GM21381 (cell line): ENCODE measurements at regions not wholly inside any gene's neighbourhood (a gene's known extent, or its start where the extent isn't known, plus 50 kb on each side); places are given as distances from the start of the nearest gene placed in this dataset.

Source experiments
- ATAC-seq: cut with Tn5 transposase; IDR thresholded peaks from one replicate; pipeline ENCODE4 v1.9.1; 2021; ENCODE audit warnings: mild to moderate bottlenecking, moderate library complexity; ENCODE audit not compliant: unreplicated experiment

GRCh38 chr11:32003335-32003734 is 87.5 kb upstream of the RCN1 start:
- ATAC-seq, result no peak

GRCh38 chr11:32002311-32002710 is 88.6 kb upstream of the RCN1 start:
- no peak for ATAC-seq

- no peak for ATAC-seq
These were observed 92.9 kb upstream of the RCN1 start for GRCh38 chr11:31997955-31998354.

GRCh38 chr11:31996159-31996881 is 94.6 kb upstream of the RCN1 start:
- ATAC-seq, result no peak

GRCh38 chr11:31995525-31996094 is 95.3 kb upstream of the RCN1 start:
- peak; percentile 89 for ATAC-seq

GRCh38 chr11:31995032-31995431 is 95.8 kb upstream of the RCN1 start:
- peak; percentile 17 for ATAC-seq

GRCh38 chr11:31987118-31988005 is 103.5 kb upstream of the RCN1 start:
- no peak for ATAC-seq

GRCh38 chr11:31986201-31986889 is 104.5 kb upstream of the RCN1 start:
- ATAC-seq, result no peak

- ATAC-seq, result no peak
These were observed 109.4 kb upstream of the RCN1 start for GRCh38 chr11:31981457-31981856.

GRCh38 chr11:31977343-31977742 is 113.5 kb upstream of the RCN1 start:
- no peak for ATAC-seq

GRCh38 chr11:31974366-31975136 is 116.3 kb upstream of the RCN1 start:
- no peak for ATAC-seq

GRCh38 chr11:31973172-31973571 is 117.7 kb upstream of the RCN1 start:
- no peak for ATAC-seq

GRCh38 chr11:31972623-31973022 is 118.3 kb upstream of the RCN1 start:
- ATAC-seq, result no peak

GRCh38 chr11:31969359-31969702 is 121.5 kb upstream of the RCN1 start:
- no peak for ATAC-seq

GRCh38 chr11:31968461-31969358 is 122.2 kb upstream of the RCN1 start:
- no peak for ATAC-seq

GRCh38 chr11:31967404-31968130 is 123.3 kb upstream of the RCN1 start:
- no peak for ATAC-seq

GRCh38 chr11:31966846-31967245 is 124.0 kb upstream of the RCN1 start:
- ATAC-seq, result no peak

GRCh38 chr11:31964181-31964580 is 126.7 kb upstream of the RCN1 start:
- ATAC-seq, result no peak

- ATAC-seq, result no peak
These were observed 130.7 kb upstream of the RCN1 start for GRCh38 chr11:31960126-31960525.
